Suppressor macrophage treated with lipopolysaccharide for 1 hour (primary cell): ENCODE measurements at regions not wholly inside any gene's neighbourhood (a gene's known extent, or its start where the extent isn't known, plus 50 kb on each side); places are given as distances from the start of the nearest gene placed in this dataset.
"Not testable (repeated sequence)": the region's sequence is repeated elsewhere in the genome, so short reads cannot be mapped to it uniquely, and the experiment has no call there.

Source experiments
- DNase-seq, 3 donors: peaks; one replicate each; pipeline ENCODE4 v3.0.0-alpha.2; 2020 to 2022

DNA sequence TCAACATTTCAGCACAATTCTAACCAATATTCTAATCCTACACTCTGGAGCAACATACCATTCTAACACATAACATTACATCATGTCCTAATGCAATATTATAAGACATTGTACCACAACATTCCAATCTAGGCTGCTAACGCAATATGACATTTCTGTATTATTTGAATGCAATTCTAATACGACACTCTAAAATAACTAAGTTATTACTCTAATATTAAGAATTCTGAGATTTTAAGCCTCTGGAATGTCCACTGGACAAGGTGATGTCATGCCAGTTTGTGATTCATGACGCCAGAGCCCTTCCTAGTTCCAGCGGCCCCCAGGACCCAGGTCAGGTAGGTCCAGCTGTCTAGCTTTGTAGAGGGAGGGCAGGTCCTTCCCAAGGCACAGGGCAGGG lies 69.7 kb upstream of the SIRPA start:
- DNase-seq, result no peak

DNA sequence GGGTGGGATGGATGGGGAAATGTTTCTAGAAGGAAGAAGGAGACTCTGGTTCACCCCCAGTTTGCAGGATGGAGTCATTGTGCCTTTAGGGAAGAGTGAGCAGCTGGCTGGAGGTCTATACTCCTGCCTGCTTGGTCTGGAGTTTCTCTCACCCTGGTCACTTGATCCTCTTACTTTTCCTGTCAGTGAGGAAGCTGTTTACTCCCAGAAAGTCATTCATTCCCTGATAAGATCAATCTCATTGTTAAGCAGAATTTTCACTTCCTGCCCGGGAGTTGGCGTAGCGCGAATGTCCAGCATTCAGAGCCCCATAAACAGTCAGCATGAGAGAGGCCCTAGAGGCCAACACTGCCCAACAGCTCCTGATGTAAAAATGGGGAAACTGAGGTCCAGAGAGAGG lies 70.4 kb upstream of the SIRPA start:
- DNase-seq, result no peak

DNA sequence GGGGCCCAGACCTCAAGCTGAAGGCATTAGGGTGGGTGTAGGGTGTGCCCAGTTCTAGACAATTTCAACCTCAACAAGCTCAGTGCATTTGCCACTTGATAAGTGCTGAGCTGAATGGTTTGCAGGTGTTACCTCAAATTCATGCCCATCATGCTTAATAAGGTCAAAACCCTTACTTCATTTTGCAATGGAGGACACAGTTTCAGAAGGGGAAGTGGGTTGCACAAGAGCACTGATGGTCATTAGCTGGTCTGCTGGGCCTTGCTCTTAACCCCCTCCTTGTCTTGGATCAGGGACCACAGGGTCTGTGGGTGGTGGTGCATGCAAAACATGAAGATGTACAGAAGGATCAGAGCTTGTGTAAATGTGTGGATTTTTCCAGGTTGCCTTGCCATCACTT lies 71.0 kb upstream of the SIRPA start:
- peak; percentile 68 to 74 (median 70) for DNase-seq

DNA sequence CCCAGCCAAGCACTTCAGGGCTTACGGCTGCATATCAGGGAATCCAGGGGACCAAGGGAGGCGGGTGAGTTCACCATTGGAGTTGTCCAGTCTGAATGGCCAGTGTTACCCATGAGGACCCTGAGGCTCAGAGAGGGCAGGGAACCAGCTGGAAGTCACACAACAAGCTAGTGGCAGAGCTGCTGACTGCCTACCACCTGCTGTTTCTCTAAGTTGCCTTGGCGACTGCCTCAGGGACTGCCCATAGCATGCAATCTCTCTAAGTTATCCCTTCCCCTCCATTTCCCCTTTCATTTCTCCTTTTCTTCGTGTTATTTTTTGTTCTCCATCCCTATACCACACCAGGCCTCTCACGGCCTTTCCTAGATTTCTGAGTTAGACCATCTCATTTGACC lies 71.8 kb upstream of the SIRPA start:
- peak in 2 of 3 donors; percentile 57 to 70 for DNase-seq

DNA sequence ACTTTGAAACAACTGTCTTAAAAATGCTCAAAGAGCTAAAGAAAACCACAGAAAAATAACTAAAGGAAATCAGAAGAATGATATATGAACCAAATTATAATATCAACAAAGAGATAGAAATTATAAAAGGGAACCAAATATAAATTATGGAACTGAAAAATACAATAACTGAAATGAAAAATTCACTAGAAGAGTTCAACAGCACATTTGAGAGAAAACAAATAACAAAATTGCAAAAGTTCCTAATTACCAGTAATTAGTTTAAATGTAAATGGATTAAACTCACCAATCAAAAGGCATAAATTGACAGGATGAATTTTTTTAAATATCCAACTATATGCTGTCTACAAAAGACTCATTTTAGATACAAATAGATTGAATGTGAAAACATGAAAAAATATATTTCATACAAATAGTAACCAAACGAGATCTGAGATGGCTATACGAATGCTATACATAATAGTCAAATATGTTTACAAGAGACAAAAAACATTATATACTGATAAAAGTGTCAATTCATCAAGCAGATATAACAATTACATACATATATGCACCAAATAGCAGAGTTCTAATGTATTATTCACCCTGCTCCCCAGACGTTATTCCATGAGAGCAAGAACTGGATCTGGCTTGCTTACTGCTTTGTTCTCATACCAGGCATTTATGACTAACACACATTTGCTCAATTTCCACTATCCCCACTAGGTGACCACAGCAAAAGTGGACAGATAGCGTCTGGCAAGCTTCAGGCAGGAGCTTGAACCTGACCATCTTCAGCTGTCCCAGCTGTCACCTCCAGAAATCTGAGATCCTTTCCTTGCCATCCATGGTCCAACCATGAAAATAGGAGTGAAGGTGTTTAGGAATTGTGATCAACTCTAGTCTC lies 72.4 kb upstream of the SIRPA start:
- DNase-seq, result no peak

DNA sequence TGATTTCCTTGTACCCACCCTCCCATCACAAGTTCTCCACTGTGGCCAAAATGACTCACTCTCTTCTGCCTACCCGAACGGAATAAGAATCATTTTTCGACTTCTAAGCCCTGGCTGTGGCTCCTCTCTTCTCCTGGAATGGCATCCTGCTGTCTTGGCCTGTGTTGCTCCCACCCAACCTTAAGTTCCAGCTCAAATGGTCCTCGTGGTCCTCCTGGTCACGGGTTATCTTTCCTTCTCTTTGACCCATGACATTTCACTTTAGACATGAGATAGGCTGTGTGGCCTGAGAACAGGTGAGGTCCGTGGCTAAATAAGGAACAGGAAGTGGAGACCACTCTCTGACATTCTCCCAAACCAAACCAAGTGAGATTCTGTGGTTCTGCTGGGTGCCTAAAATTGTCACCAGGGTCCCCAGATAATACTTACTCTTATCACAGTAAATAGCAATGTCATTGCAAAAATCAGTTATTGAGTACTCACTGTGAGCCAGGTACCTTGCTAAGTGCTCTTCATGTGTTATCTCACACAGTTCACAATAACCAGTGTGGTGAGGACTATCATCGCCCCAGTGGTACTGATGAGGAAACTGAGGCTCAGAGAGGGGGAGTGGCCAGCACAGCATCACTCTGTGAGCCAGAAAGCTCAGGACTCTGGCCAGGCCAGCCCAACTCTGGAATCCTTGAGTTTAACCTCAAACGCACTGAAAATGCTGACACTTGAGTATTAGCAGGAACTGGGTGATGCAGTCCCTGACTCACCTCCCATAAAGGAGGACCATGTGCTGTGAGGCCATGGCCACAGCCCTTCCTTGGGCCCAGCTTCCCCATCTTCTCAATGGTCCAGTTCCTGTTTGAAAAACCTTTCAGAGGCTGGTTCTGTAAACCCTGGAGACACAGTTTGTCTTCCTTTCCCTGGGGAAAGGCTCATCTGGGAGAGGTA lies 74.8 kb upstream of the SIRPA start:
- peak; percentile 89 to 95 (median 93) for DNase-seq

DNA sequence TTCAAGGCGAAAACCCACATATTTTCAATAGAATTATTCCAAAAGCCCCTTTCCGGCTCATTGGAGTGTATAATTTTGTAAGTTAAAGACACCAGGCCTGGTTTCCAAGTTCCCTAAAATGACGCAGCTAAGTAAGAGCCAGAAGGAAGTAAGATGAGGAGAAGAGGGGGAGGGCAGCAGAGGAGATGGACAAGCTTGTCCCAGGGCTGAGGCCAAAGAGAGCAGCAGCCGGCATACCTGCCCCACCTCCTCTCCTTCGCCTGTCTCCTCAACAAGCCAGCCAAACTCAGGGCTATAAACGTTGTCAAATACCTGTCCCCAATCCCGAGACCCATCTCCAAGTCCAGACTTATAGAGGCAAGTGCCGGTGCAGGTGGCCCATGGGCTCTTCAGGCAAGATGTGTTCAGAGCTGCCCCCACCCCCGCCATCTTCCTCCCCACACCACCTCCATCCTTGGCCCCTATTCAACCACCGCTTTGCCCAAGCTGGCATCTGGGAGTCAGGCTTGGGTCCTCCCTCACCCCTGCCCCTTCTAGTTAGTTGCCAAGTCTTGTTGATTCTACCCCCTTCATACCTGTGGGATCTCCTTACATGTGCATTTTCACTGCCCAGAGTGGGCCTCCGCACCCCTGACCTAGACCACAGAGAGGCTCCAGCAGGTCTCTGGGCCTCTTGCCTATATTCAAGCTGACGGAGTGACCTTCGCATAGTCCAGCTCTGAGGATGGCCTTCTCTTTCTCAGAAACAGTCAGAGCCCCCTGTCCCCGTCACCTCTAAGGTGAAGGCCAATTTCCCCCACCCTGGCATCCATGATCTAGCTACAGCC lies 75.7 kb upstream of the SIRPA start:
- peak; percentile 78 to 87 (median 82) for DNase-seq

DNA sequence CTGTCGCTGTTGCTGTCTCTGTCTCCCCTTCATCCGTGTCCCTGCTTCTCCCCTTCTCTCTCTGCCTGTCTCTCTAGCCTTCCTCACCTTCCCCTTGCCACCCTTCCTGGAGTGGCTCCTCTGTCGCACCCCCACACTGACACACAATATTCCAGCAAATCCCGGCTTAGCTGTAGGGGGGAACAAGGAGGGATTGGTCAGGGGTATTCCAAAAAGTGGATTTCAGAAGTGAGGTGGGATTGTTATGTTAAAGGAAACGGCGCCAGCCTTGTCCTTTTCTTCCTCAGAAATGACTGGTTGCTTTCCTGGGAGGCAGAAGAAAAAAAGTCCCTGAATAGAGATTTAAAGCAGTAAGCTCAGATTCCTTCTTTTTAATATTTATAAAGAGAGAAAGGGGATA lies 76.3 kb upstream of the SIRPA start:
- DNase-seq, result no peak

DNA sequence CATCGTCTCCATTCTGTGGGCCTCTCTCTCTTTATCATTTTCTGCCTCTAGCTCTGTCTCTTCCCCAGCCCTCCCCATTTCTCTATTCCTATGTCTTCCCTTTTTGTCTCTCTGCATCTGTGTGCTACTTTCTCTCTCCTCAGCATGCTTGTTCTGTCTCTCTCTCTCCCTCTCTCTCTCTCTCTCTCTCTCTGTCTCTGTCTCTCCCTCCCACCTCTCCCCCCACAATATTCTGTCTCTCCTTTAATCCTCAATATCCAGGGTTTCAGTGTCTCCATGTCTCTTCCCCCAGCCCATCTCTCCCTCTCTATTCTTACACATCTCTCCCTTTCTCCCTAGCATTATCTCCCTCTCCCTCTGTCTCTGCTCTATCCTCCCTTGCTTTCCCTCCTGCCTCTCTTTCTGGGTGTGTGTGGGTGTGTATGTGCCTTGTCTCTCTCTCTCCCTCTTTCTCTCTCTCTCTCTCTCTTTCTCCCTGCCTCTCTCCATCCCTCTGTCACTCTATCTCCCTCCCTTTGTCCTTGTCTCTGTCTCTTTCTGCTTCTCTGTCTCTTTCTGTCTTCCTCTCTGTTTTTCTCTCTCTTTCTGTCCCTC lies 76.9 kb upstream of the SIRPA start:
- DNase-seq, result no peak

DNA sequence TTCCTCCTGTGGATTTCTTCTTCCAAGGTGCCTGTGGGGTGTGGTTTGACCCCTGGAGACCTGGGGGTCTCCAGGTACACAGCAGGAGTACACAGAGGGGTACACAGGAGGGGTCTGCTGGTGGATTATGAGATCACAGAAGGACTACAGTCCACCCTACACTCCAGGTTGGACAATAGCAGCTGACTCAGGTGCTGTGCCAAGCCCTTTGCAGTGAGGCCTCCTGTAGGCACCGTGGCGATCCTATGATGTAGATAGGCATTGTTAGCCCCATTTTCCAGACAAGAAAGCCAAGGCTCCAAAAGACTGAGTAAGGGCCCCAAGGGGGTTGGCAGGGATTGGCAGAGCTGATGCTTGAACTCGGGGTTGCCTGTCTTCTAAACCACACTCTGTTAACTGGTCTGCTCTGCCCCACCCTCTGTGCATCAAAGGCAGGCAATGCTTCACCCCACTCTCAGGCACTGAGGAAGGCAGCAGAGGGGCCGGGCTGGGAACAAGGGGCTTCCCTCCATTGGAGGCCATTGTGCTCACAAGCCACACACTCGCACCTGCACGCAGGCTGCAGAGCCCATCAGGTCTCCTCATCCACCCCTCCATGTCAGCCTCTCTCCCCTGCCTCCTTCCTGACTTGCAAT lies 77.5 kb upstream of the SIRPA start:
- DNase-seq, result no peak

DNA sequence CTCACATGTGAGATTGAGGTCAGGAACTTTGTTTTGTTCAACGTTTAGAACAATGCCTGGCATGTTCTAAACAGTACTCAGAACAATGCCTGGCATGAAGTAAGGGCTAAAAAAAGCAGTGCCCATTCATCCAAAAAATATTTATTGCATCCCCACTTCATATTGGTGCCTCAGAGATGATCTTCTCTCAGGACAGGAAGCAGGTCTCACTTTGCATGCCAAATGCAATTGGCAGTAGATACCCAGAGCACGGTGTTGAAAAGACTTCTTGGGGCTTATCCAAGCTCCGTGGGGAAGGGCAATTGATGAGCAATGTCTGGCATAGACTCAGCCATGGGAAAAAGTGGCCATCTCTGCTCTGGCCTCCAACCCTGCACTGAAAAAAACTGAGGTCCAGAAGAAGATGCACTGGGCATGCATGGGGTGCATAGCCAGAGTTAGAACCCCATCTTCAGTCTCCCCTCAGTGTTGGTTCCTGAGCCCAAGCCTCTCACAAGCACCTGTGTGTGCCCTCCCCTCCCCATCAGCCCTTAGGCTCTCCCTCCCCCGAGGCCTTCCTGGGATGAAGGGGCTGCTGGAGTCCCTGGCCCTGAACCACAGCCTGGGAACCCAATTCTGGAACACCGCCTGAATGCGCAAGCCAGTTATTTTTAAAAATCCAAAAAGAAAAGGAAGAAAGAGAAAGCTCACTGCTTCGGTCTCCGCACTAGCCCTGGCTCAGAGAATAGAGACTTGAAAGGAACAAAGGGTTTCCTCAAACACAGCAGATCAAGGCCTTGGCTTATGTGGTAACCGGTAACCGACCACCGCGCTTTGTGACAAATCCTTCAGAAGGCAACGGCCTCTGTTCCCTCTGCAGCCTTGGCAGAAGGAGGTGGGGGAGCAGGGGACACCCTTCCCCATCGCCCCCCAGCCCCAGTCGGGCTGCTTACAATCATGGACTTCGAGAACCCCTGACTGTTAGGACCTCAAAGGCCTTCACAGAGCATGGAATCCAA lies 78.5 kb upstream of the SIRPA start:
- DNase-seq, result peak in 2 of 3 donors; percentile 29 to 48

DNA sequence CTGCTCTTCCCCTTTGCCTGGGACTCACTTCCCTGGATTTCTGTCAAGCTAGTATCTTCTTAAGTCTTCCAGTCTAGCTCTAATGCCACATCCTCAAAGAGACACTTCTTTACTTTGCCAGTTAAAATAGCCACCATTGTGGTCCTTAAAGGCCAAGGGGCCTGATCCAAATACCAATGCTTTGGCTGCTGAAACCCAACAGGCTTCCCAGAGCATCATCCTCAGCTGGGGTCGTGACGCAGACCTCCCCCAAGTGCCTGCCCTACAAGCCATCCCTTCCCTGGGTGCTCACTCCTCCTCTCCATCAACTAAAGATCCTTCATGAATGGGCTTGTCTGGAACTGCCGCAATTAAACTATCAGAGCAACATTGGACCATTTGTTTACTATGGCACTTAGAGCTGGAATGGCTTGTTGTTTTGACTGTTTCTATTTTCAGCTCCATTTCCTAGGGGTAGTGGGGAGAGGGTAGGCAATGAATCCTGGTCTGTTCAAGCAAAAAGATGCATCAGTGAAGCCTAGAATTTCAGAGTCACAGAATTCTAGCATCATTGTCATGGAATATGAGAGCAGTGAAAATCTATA lies 79.6 kb upstream of the SIRPA start:
- no peak for DNase-seq

DNA sequence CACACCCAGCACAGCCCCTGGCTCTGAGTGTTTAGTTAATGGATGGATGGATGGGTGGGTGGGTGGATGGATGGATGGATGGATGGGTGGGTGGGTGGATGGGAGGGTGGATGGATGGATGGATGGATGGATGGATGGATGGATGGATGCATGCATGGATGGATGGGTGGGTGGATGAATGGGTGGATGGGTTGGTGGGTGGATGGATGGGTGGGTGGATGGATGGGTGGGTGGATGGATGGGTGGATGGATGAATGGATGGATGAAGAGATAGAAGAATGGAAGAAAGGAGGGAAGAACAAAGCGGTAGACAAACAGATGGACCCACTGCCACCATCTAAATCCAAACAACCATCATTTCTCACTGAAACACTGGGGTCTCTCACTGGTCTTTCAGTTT lies 80.3 kb upstream of the SIRPA start:
- DNase-seq, result not testable (repeated sequence)

DNA sequence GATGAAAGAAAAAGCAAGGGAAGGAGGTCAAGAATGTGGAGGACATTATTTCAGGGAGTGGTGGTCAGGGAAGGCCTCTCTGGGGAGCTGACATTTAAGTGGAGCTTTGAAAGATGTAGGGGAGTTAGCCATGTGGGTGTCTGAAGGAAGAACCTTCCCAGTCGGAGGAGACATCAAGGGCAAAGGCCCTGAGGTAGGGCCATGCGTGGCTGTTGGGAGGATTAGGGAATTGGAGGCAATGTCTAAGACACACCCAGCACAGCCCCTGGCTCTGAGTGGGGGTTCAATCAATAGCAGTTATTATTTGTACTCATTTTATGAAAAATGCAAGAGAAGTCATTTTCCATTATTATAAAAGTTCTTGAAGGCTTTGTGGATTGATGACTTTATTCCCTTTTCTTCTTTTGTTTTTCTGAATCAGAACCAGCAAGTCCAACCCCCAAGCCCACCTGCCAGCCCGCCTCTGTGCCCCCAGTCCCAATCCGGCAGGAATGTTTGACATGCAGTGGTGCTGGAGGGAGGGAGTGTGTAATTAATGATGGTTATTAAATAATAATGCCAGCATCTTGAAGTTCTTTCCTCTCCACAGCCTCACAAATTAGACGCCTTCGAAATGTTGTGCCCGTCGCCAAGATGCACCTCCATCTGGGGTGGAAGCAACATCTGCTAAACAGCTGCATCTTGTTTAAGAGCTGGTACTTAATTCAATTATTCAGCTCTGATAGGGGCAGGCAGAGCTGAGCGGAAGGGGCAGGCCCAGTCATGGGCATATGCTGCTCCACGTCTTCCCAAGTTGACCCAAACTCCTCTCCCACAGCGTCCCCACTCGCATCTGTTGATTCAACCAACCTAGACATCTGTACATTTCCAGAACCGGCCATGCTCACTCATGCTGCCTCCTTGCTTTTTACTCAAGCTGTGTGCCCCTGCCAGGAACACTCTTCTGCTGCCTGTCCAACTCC lies 81.3 kb upstream of the SIRPA start:
- DNase-seq, result no peak

DNA sequence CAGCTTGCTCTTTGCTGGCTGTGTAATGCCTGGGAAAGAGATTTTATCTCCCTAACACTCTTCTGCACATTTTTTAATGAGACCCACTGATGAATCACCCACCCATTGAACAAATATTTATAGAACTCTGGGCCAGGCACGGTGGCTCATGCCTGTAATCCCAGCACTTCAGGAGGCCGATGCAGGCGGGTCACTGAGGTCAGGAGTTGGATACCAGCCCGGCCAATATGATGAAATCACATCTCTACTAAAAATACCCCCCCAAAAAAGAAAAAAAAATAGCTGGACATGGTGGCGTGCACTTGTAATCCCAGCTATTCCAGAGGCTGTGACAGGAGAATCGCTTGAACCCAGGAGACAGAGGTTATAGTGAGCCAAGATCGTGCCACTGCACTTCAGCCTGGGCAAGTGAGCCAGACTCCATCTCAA lies 82.1 kb upstream of the SIRPA start:
- DNase-seq, result peak in 2 of 3 donors; percentile 25 to 68

DNA sequence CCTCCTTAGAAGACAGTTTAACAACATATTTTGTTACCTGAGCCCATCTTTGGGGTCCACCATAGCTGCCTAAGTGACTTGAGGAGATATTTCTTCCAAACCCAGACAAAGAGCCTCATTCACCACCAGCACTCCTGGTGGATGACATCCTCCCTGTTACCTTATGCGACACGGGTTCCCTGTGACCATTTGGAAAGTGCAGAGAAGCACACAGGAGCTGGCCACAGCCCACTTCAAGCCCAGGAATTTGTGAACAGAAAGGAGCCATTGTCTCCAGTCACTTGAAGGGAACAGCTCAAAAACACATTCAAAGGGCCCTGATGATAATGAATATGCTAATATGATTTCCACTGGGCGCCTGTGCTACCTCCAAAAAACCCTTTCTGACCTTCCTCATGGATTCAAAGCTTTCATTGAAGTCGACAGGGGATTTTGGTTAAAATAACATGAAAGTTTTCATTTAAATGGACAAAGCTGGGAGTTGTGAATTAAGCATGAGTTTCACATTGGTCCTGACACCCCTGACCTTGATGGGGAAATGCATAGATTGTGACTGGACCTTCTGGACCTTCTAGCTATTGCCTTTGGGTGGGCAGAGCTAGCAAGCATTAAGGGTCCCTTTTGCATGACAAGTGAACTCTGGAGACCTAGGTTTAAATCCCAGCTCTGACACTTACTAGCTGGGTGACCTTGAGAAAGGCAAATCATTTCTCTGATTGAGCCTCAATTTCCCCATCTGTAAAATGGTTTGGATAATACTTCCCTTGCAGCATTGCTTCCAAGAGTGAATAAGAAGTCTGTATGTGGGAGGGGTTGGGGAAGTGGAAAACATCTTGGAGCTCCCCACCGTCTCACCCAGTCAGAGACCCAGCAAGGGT lies 83.3 kb upstream of the SIRPA start:
- DNase-seq, result no peak

DNA sequence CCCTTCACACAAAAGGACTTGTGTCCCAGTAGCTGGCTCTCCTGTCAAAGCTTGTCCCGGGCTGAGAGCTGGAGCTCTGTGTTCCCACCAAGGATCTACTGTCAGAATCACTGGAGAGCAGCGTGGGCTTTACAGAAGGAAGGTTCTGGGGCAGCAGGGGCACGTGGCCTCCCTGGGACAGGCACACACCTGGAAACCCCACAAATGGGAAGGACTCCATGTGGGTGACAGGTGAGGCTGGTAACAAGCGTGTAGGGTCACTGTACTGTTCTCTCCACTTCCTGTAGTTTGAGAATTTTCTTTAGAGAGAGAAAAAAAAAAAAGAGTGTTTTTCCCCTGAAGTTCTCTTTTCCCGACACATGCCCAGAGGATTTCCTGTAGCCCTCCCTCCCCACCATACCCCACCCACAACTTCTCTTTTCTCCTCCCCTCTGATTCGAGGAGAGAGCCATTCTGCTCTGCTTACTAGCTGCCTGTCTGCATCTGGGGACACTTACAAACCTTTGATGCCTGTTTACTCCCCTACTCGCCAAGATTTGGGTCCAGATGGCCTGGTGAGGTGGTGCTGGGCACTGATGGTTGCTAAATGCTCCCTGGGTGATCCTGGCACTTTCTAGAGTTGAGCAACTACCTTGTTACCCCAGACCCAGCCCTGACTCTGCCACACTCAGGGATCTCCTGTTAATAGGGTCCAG lies 84.1 kb upstream of the SIRPA start:
- DNase-seq, result peak; percentile 75 to 81 (median 81)
